GM12878 (cell line): ENCODE measurements at regions not wholly inside any gene's neighbourhood (a gene's known extent, or its start where the extent isn't known, plus 50 kb on each side); places are given as distances from the start of the nearest gene placed in this dataset.

Experiments used
- ATAC-seq: fragments of 200-7000 bp; cut with Tn5 transposase; 3 replicates; pipeline ENCODE4 v1.9.1; 2020; ENCODE audit warnings: mild to moderate bottlenecking, moderate library complexity
- BruUV-seq: library from RNA; stranded (reverse); fragments of 400-500 nt; replicated peaks from 2 replicates; lab custom pipeline; 2021; lab: Mats Ljungman, UMichigan
- CTCF ChIA-PET: fragments of 300-600 bp; sonication (Branson Sonifier 250); formaldehyde crosslinking; extraction: SDS; loops from one replicate; lab custom pipeline; 2021; ENCODE audit warnings: inconsistent platforms; lab: Yijun Ruan, JAX
- POLR2A ChIA-PET: fragments of 350-600 bp; formaldehyde crosslinking; extraction: SDS; loops from one replicate; lab custom pipeline; 2021; ENCODE audit warnings: inconsistent platforms; lab: Charles Lee
- RAD21 ChIA-PET: fragments of 300-600 bp; sonication (Branson Sonifier 250); formaldehyde crosslinking; loops from one replicate; lab custom pipeline; 2023; ENCODE audit warnings: antibody characterized with exemption; ENCODE audit not compliant: unreplicated experiment; lab: Charles Lee
- SMC1A ChIA-PET: fragments of 300-600 bp; sonication (Branson Sonifier 250); formaldehyde crosslinking; loops from one replicate; lab custom pipeline; 2023; ENCODE audit not compliant: unreplicated experiment, uncharacterized antibody; lab: Charles Lee
- DNase-seq: peaks from one replicate; pipeline ENCODE4 v3.0.0-alpha.2; 2011; ENCODE audit warnings: low read depth, low spot score
- FAIRE-seq: peaks from 3 replicates; lab custom pipeline; 2011; peaks lifted over from hg19 to GRCh38; lab: Jason Lieb, UNC
- H2AFZ ChIP-seq: 2 replicates; pipeline ENCODE4 v1.6.0; 2011; ENCODE audit warnings: low read depth, low read length, control low read depth; ENCODE audit not compliant: control insufficient read depth
- H3K27ac ChIP-seq: 2 replicates; pipeline ENCODE4 v1.5.1; 2011; ENCODE audit warnings: control low read depth; ENCODE audit not compliant: control insufficient read depth, insufficient read depth
- H3K27me3 ChIP-seq, 2 experiments: replicated peaks in 1 of 2; 2 replicates each; pipeline versions ENCODE4 v1.6.0 to v1.6.1; 2011; ENCODE audit warnings: low read length in 1 of 2; ENCODE audit not compliant: control insufficient read depth in 2 of 2, insufficient read depth in 2 of 2
- H3K36me3 ChIP-seq, 2 experiments: 2 replicates each; pipeline ENCODE4 v1.5.1; 2011; ENCODE audit warnings: low read length in 1 of 2; ENCODE audit not compliant: control insufficient read depth in 2 of 2, insufficient read depth in 2 of 2
- H3K4me1 ChIP-seq: 2 replicates; pipeline ENCODE4 v1.6.1; 2011; ENCODE audit warnings: mild to moderate bottlenecking, low read length, moderate library complexity, mixed read lengths; ENCODE audit not compliant: control insufficient read depth, insufficient read depth
- H3K4me2 ChIP-seq: 2 replicates; pipeline ENCODE4 v1.6.0; 2011; ENCODE audit warnings: control low read depth; ENCODE audit not compliant: control insufficient read depth, insufficient read depth
- H3K4me3 ChIP-seq: fragments of 200-600 bp; sonication (generic); 2 replicates; pipeline ENCODE4 v1.5.1; 2016
- H3K79me2 ChIP-seq: 2 replicates; pipeline ENCODE4 v1.6.0; 2011; ENCODE audit warnings: low read length; ENCODE audit not compliant: control insufficient read depth, insufficient read depth
- H3K9ac ChIP-seq: 2 replicates; pipeline ENCODE4 v1.8.0; 2011; ENCODE audit warnings: low read length, control low read depth, mixed read lengths; ENCODE audit not compliant: control insufficient read depth, insufficient read depth
- H3K9me3 ChIP-seq: replicated peaks from 3 replicates; pipeline ENCODE4 v1.5.1; 2011; ENCODE audit warnings: mild to moderate bottlenecking, low read length; ENCODE audit not compliant: control insufficient read depth, insufficient read depth
- H4K20me1 ChIP-seq: 2 replicates; pipeline ENCODE4 v1.6.0; 2011; ENCODE audit not compliant: control insufficient read depth, insufficient read depth
- ATF7 ChIP-seq: fragments of 450-650 bp; IDR thresholded peaks from 2 replicates; pipeline ENCODE4 v1.6.1; 2016; ENCODE audit warnings: low read depth, mild to moderate bottlenecking
- CBX5 ChIP-seq: sonication (generic); IDR thresholded peaks from 2 replicates; pipeline ENCODE4 v1.6.1; 2016; ENCODE audit warnings: low read depth, moderate library complexity, mild to moderate bottlenecking, inconsistent platforms
- CREB1 ChIP-seq: IDR thresholded peaks from 2 replicates; pipeline ENCODE4 v1.6.1; 2012; ENCODE audit warnings: low read depth, mild to moderate bottlenecking, inconsistent platforms
- MEF2A ChIP-seq: IDR thresholded peaks from 2 replicates; pipeline ENCODE4 v1.6.1; 2011; ENCODE audit warnings: low read depth, mild to moderate bottlenecking, low read length, moderate library complexity; ENCODE audit not compliant: insufficient read depth
- MEF2B ChIP-seq: fragments of 450-650 bp; IDR thresholded peaks from 2 replicates; pipeline ENCODE4 v1.6.1; 2018; ENCODE audit warnings: mild to moderate bottlenecking, moderate library complexity; ENCODE audit not compliant: partially characterized antibody, poor library complexity, severe bottlenecking
- MTA2 ChIP-seq: fragments of 450-650 bp; IDR thresholded peaks from 2 replicates; pipeline ENCODE4 v1.6.1; 2016; ENCODE audit warnings: low read depth, mild to moderate bottlenecking, moderate library complexity
- NR2C1 ChIP-seq: fragments of 450-650 bp; IDR thresholded peaks from 2 replicates; pipeline ENCODE4 v1.6.1; 2017; ENCODE audit warnings: antibody characterized with exemption, mild to moderate bottlenecking, moderate library complexity
- PML ChIP-seq: IDR thresholded peaks from 2 replicates; pipeline ENCODE4 v1.6.1; 2012; ENCODE audit warnings: low read length, inconsistent platforms
- POLR2AphosphoS2 ChIP-seq: IDR thresholded peaks from 2 replicates; pipeline ENCODE4 v1.6.1; 2011; ENCODE audit warnings: low read depth, mild to moderate bottlenecking, low read length, improper control_type of control experiment, moderate library complexity
- RBBP5 ChIP-seq: fragments of 200-600 bp; sonication (generic); conservative IDR thresholded peaks from 2 replicates; pipeline ENCODE4 v1.6.1; 2016
- SMC3 ChIP-seq: IDR thresholded peaks from 2 replicates; pipeline ENCODE4 v1.6.1; 2011; ENCODE audit warnings: low read length, improper control_type of control experiment, borderline replicate concordance
- SREBF1 ChIP-seq: IDR thresholded peaks from 2 replicates; pipeline ENCODE4 v1.6.1; 2012; ENCODE audit warnings: mild to moderate bottlenecking, low read length
- SREBF2 ChIP-seq: IDR thresholded peaks from 2 replicates; pipeline ENCODE4 v1.6.1; 2012; ENCODE audit warnings: mild to moderate bottlenecking, low read length
- TBL1XR1 ChIP-seq: IDR thresholded peaks from 2 replicates; pipeline ENCODE4 v1.6.1; 2012; ENCODE audit warnings: low read depth, low read length, improper control_type of control experiment
- WRNIP1 ChIP-seq: IDR thresholded peaks from 2 replicates; pipeline ENCODE4 v1.6.1; 2011; ENCODE audit warnings: low read depth, low read length, improper control_type of control experiment, borderline replicate concordance
- ZBTB33 ChIP-seq: fragments of 450-650 bp; IDR thresholded peaks from 2 replicates; pipeline ENCODE4 v1.6.1; 2017; ENCODE audit warnings: mild to moderate bottlenecking
- WGBS: methylation state at CpG from one replicate; pipeline ENCODE4 v1.1.6; 2016; ENCODE audit warnings: low lambda C conversion rate; ENCODE audit not compliant: insufficient replicate concordance, insufficient coverage; ENCODE audit errors: missing lambda C conversion rate; 5-methylcytosine and 5-hydroxymethylcytosine counted together
- in situ Hi-C: fragments of 300-500 bp; cut with MboI; formaldehyde crosslinking; loops from 9 replicates; pipeline ENCODE4 v1.14.3; 2018; ENCODE audit warnings: mixed read lengths
- intact Hi-C: fragments of 100-400 bp; cut with micrococcal nuclease; formaldehyde crosslinking; loops from one replicate; pipeline ENCODE4 v1.14.2; 2022; ENCODE audit not compliant: unreplicated experiment

- H3K4me3 ChIP-seq, result no peak overlapping the region
- no peak for TF ChIP-seq RBBP5
- TF ChIP-seq NR2C1, result no peak
- TF ChIP-seq SREBF1, result no peak
- TF ChIP-seq MEF2B, result no peak
- TF ChIP-seq ATF7, result no peak
- TF ChIP-seq PML, result no peak
- no peak for TF ChIP-seq SMC3
- TF ChIP-seq POLR2AphosphoS2, result no peak
- no peak for TF ChIP-seq WRNIP1
- no peak for TF ChIP-seq ZBTB33
- TF ChIP-seq CBX5, result no peak
- no peak for TF ChIP-seq MEF2A
- TF ChIP-seq CREB1, result no peak
- TF ChIP-seq SREBF2, result no peak
- TF ChIP-seq MTA2, result no peak
- TF ChIP-seq TBL1XR1, result no peak
- WGBS, result 0% methylated on average over 1 of the region's 1 CpG
- H2AFZ ChIP-seq, result no peak overlapping the region
- DNase-seq (no peak), FAIRE-seq (no peak), ATAC-seq (no peak)
- POLR2A ChIA-PET, result no interaction called here
- no peaks in the 10 kb centered on the region for H3K4me1 ChIP-seq
- no peaks in the 10 kb centered on the region for H3K9me3 ChIP-seq
- H3K4me2 ChIP-seq, result no peak overlapping the region
- H3K9ac ChIP-seq, result no peak overlapping the region
- no peaks in the 10 kb centered on the region for H3K36me3 ChIP-seq
- no peaks in the 10 kb centered on the region for H4K20me1 ChIP-seq
- CTCF ChIA-PET, result no interaction called here
- in situ Hi-C loops, result no loop called here
- H3K27me3 ChIP-seq, result no peaks in the 10 kb centered on the region
- SMC1A ChIA-PET, result interaction anchor here (1.6 kb wide), 1 partner anchor 32 kb away, joined by 3 read pairs; no protein-coding TSS in a partner anchor
- BruUV-seq, result no TSS peak
- intact Hi-C loops, result no loop called here
- RAD21 ChIA-PET, result no interaction called here
- H3K79me2 ChIP-seq, result no peaks in the 10 kb centered on the region
- H3K27ac ChIP-seq, result no peak overlapping the region
Observed at GRCh38 chr6:23465912-23466311, 660.1 kb upstream of the NRSN1 start.
